HL-60/S4 treated with phorbol 12-myristate 13-acetate at 8.2 ng/mL for 4 days and 3 days (cell line): ENCODE measurements at regions not wholly inside any gene's neighbourhood (a gene's known extent, or its start where the extent isn't known, plus 50 kb on each side); places are given as distances from the start of the nearest gene placed in this dataset.

ENCODE experiments used
- in situ Hi-C: fragments of 300-500 bp; cut with MboI; formaldehyde crosslinking; loops from 2 replicates; pipeline ENCODE4 v1.15.0; 2022; ENCODE audit warnings: low sequenced_read_pairs

DNA sequence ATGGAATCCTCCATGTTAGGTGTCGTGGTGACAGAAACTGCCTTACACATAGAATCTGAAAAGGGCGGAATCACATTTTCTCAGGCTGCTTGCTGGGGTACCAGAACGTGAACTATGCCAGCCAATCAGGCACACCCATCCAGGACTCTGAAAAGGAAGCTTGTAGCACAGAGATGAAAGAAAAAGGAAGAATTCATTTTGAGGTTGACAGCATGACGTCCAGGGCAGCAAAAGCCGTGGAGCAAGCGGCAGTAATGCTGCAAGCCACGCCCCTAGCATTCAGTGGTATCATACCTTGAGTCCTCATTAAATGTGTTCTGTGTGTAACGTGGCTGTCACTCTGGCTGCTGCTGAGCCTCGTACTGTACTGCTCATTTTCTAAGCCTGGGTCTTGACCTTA, 304.0 kb downstream of the DYSF start:
- in situ Hi-C loops, result no loop called here

- in situ Hi-C loops, result no loop called here
These were observed 303.0 kb downstream of the DYSF start for GRCh38 chr2:71756280-71756906.

DNA sequence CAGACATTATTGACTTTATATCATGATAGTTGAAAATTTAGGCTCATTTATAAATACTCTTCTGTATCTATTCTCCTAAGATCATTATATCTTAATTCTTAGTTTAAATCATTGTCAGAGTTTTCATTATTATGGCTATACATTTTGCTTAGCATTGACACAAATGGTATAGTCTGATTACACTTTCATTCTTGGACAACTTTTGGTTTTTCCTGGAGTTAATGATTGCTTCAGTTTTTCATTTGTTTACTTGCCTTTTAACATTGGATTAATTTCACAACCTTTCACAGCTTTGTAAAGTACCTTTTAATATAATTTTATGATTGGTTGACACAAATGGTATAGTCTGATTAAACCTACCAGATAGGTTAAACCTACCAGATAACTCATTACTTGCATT, 298.2 kb downstream of the DYSF start:
- in situ Hi-C loops, result no loop called here

DNA sequence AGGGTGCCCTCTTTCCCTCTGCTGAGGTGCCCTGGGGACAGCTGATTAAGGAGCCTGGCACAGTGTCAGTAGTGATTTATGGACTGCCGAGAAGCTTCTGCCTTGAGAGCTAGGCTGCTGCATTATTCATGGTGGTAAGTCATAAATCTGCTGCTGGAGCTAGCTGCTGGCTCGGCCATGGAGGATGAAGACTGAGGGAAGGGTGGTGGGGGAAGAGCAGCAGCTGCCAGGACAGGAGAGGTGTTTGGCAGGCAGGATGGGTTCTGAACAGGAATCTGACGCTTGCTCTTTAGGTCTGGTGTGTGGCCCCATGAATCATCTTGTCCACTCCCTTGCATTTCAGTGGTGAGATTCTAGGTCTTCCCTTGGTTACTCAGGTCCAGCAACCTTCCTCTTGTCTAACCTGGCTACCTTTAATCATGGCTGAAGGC, 296.3 kb downstream of the DYSF start:
- in situ Hi-C loops, result no loop called here

GRCh38 chr2:71748227-71748626, 294.9 kb downstream of the DYSF start:
- in situ Hi-C loops, result no loop called here

- in situ Hi-C loops, result no loop called here
These were observed 294.2 kb downstream of the DYSF start for GRCh38 chr2:71747559-71747958.

DNA sequence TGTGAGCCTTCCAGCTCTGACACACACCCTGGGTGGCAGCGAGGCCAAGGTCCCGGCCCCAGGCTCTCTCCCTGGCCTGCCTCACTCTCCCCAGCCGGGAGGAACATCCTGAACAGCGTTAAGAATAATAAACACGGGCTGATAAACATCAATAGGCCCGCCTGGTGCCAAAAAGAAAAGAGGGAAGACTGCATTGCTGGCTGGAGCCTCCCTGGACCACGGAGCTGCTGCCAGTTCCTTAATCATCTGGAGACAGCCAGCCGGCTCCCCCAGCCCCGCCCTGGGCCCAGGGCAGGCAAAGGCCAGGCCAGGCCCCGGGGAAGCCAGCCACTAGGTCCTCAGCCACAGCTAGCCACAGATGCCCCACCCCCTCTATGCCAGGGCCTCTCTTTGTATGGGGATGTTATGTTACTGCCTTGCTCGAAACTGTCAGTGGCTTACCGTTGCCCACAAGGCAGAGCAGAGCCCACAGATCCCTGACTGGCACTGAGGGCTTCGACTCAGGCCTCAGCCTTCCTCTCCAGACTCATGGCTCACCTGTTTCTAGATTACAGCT, 293.7 kb downstream of the DYSF start:
- in situ Hi-C loops, result no loop called here

DNA sequence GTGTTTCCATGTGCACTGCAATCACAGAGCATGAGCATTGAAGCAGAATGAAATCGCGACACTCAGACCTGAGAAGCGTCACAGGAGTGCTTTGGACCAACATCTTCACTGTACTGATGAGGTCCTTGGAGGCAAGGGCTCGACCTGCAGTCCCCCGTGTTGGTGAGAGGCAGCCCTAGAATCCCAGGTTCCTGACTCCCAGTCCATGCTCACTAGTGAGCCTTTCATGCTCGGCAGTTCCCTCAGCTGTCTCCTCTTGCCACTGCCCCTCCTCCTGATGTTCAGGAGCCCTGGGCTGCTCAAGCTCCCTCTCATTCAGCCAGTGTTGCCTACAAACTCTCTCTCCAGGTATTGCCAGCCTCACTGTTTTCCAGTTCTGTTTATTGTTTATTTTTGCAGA, 291.4 kb downstream of the DYSF start:
- in situ Hi-C loops, result no loop called here

- in situ Hi-C loops, result no loop called here
These were observed 290.8 kb downstream of the DYSF start for GRCh38 chr2:71743995-71744675.

DNA sequence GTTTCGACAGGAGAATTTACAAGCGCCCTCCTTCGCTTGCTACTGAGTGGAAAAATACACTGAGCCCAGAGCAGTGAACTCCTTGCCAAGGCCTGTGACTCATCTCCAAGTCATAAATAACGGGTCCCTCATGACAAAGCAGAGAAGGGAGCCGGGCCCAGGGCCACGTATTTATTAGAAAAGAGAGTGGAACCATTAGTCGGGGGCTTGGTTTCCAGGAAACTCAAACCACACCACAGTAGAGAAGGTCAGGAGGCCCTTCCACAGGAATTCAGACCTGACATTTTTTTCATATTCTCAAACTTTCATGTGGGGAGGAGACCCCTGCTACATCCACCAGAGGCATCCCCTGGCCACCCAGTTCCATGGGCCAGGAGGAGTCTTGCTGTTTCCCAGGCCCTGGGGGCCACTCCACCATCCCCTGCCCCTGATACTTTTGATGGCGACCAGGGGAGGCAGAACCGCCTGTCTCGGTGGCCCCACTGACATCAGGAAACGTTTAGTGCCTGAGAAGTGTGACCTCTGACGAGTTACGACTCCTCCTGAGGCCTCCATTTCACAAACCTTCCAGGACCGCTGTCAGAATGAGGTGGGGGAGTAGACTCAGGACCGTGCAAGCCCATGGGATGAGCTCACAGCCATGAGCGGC, 289.7 kb downstream of the DYSF start:
- in situ Hi-C loops, result no loop called here

GRCh38 chr2:71736986-71737385, 283.6 kb downstream of the DYSF start:
- in situ Hi-C loops, result no loop called here

DNA sequence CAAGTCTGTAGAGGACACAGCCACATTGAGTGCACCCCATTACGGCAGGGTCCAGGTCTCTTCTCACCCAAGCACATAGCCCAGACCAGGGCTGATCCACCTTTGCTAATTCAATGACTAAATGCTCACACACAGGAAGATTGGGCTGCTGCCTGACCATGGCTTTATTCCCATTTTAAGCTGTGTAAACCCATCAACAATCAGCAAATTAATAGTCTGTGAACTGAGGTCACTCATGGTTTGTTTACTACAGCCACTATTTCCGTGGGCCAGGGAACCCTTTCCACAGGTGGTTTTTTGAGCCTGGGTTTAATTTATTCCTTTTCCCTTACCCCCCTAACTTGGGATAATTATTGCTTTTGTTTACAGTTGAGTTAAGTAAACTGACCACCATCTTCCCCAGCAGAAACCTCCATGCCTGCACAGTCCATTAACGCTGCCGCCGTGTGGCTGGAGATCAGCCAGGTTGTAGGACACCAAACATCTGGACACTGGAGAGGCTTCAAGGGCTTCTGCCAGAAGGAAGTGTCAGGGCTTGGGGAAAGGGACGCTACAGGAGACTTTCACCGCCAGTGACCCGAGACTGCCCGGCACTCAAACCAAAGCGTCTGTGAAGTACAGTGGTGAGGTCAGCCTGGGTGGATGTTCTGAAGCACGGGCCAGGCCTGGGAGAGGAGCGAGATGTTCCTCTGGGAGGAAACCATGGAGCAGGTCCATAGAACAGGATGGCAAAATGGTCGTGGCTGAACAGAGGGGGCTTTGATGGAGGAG, 282.9 kb downstream of the DYSF start:
- in situ Hi-C loops, result no loop called here
